Heart right ventricle (tissue), 16 donors: ENCODE measurements at regions not wholly inside any gene's neighbourhood (a gene's known extent, or its start where the extent isn't known, plus 50 kb on each side); places are given as distances from the start of the nearest gene placed in this dataset.

Source experiments
- ATAC-seq, 8 donors: fragments of 200-7000 bp; cut with Tn5 transposase; one replicate each; pipeline ENCODE4 v1.9.1; 2020; ENCODE audit warnings: mild to moderate bottlenecking in 8 of 8, moderate library complexity in 8 of 8, moderate number of reproducible peaks in 1 of 8
- DNase-seq, 2 donors: peaks; one replicate each; pipeline ENCODE4 v3.0.0-alpha.2; 2020
- H3K27ac ChIP-seq, 10 donors: fragments of 200-600 bp; sonication (generic) in 2 of 10; one replicate each; pipeline versions ENCODE4 v1.5.0 to v1.8.0; 2020 to 2022; ENCODE audit warnings: mild to moderate bottlenecking in 3 of 10
- H3K27me3 ChIP-seq, 7 donors: fragments of 200-600 bp; one replicate each; pipeline ENCODE4 v1.8.0; 2021 to 2022; ENCODE audit warnings: mild to moderate bottlenecking in 2 of 7
- H3K36me3 ChIP-seq, 9 donors: fragments of 200-600 bp; sonication (generic) in 1 of 9; one replicate each; pipeline versions ENCODE4 v1.5.0 to v1.8.0; 2020 to 2022; ENCODE audit warnings: mild to moderate bottlenecking in 2 of 9
- H3K4me1 ChIP-seq, 9 donors: fragments of 200-600 bp; sonication (generic) in 1 of 9; one replicate each; pipeline versions ENCODE4 v1.5.0 to v1.8.0; 2020 to 2022; ENCODE audit warnings: mild to moderate bottlenecking in 4 of 9
- H3K4me3 ChIP-seq, 10 donors: fragments of 200-600 bp; sonication (generic) in 2 of 10; one replicate each; pipeline versions ENCODE4 v1.5.0 to v1.8.0; 2020 to 2022; ENCODE audit warnings: mild to moderate bottlenecking in 7 of 10, moderate library complexity in 2 of 10
- H3K9me3 ChIP-seq, 11 donors: fragments of 200-600 bp in 10 of 11; sonication (generic) in 2 of 11; one replicate each; pipeline versions ENCODE4 v1.5.0 to v1.8.0; 2013 to 2022; ENCODE audit warnings: mild to moderate bottlenecking in 2 of 11, control low read depth in 1 of 11, moderate library complexity in 1 of 11
- CTCF ChIP-seq, 9 donors: fragments of 200-600 bp; sonication (generic) in 2 of 9; IDR thresholded peaks; one replicate each; pipeline versions ENCODE4 v1.5.0 to v1.8.0; 2021 to 2022; ENCODE audit warnings: antibody characterized with exemption in 9 of 9, mild to moderate bottlenecking in 5 of 9, moderate library complexity in 1 of 9
- WGBS, 2 donors: extraction: QIAGEN DNeasy Blood & Tissue Kit; methylation state at CpG; one replicate each; pipeline ENCODE4 v1.1.7; 2013; ENCODE audit warnings: inconsistent platforms in 1 of 2; 5-methylcytosine and 5-hydroxymethylcytosine counted together
- intact Hi-C, 10 donors: fragments of 100-400 bp; cut with DNase I; formaldehyde crosslinking; loops; one replicate each; pipeline versions ENCODE4 v1.11.1 to v1.14.2; 2022
- donor health status: Arrhythmogenic right ventricular cardiomyopathy.
- donor health status: ischemic (EF 13 %, LVEDD 7.1; RV severe dilation, severe dysfunction).
- donor health status: healthy with polysubstance abuse.
- donor health status: DM: no; HTN: yes; CAD: no.
- donor health status: DM: no; HTN: no; CAD: no.
- donor health status: ischemic (EF 25% LVEDD 6.9; RV normal size, moderate dysfunction).
- donor health status: ischemic (EF 25% LVEDD 5.7; RV mildly dilated, moderate dysfunction).
- donor health status: healthy.
- donor health status: DM: yes; HTN: yes; CAD: no.
- donor health status: Ischemic cardiomyopathy.
- donor health status: ischemic (EF 35%, LVEDD 5.7; RV mildly dilated, moderate dysfunction).
- donor health status: nonischemic (EF 11% LVEDD 7.7; RV severe dilation, severe dysfunction).
- donor health status: DM: yes; HTN: yes; CAD: no.
- donor health status: PGD.
- donor health status: ischemic (EF 29% LVEDD 5.4; RV normal size, mild dysfunction).
- donor health status: nonischemic (EF 23%, LVEDD 6.1; RV moderate dilation, normal function).

DNA sequence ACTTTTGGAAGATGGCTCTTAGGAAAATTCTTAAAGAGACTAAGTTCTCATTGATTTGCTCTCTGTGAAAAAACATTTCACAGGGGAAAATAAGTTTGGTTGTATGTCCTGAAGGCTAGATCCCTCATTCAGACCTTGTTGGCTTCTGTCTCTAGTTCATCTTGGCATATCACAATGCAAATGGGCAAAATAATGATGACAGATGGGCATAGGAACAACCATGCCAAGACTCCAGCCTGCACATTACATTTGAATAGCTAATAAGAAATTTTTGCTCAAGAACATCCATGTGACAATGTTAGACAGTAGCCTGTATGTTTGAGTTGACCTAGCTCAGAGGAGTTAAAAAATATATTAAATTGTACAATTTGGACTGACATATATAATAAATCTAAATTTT is 292.9 kb downstream of the PLA2G4A start:
- Histone ChIP-seq H3K9me3 (no peaks in the 10 kb centered on the region), H3K27ac (no peak overlapping the region), H3K4me3 (no peak overlapping the region), H3K4me1 (no peaks in the 10 kb centered on the region), H3K36me3 (no peaks in the 10 kb centered on the region), H3K27me3 (no peaks in the 10 kb centered on the region)
- no peak for TF ChIP-seq CTCF (IDR thresholded peaks at IDR 0.05)
- intact Hi-C loops = loop anchor here in 1 of 10 donors (10.0 kb wide), 1 partner anchor 723 kb away; no protein-coding TSS in a partner anchor
- DNase-seq (no peak), ATAC-seq (no peak)

DNA sequence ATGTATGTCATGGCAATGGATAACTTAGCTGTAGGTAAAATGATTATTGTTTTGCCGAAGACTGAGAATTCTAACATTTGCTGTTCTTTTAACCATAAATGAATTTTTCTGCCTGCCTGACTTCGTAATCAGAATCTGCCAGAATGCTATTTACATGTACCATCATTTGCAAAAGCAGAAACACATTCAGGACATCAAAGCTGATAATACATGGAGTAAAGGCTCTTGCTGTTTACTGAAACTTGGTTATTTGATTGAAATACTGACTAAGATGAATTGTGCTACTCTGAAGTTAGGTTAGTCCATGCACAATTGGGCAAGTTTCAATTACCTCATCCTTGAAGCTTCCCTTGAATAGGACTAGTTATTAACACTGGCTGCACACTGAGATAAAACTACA is 293.8 kb downstream of the PLA2G4A start:
- ATAC-seq (no peak), DNase-seq (no peak)
- intact Hi-C loops = loop anchor here in 1 of 10 donors (10.0 kb wide), 1 partner anchor 722 kb away; no protein-coding TSS in a partner anchor
- 82 to 89% methylated on average over 2 of the region's 2 CpGs for WGBS, 2 donors
- no peaks in the 10 kb centered on the region for H3K4me1 ChIP-seq
- no peaks in the 10 kb centered on the region for H3K9me3 ChIP-seq
- TF ChIP-seq CTCF (IDR thresholded peaks at IDR 0.05) = no peak
- H3K27me3 ChIP-seq = no peaks in the 10 kb centered on the region
- H3K4me3 ChIP-seq = no peak overlapping the region
- H3K36me3 ChIP-seq = no peaks in the 10 kb centered on the region
- H3K27ac ChIP-seq = no peak overlapping the region

- WGBS, 2 donors = 28 to 34% methylated on average over 1 of the region's 1 CpG
- TF ChIP-seq CTCF (IDR thresholded peaks at IDR 0.05) = no peak
- intact Hi-C loops = loop anchor here in 1 of 10 donors (10.0 kb wide), 1 partner anchor 716 kb away; no protein-coding TSS in a partner anchor
- H3K27me3 ChIP-seq = no peaks in the 10 kb centered on the region
- ATAC-seq = no peak
- no peaks in the 10 kb centered on the region for H3K4me1 ChIP-seq
- no peak for DNase-seq
- no peaks in the 10 kb centered on the region for H3K36me3 ChIP-seq
- H3K9me3 ChIP-seq = peaks cover 0 to 23% (median 3%) of the 10 kb centered on the region in 11 donors
- H3K27ac ChIP-seq = peak overlapping the region in 2 of 10 donors; percentile 33 to 36
- H3K4me3 ChIP-seq = no peak overlapping the region
Measured at GRCh38 chr1:187129132-187129531, 300.4 kb downstream of the PLA2G4A start.

- ATAC-seq (no peak), DNase-seq (no peak)
- H3K9me3 ChIP-seq = peaks cover 0 to 20% (median 0%) of the 10 kb centered on the region in 11 donors
- no peak overlapping the region for H3K27ac ChIP-seq
- intact Hi-C loops = no loop called here
- no peaks in the 10 kb centered on the region for H3K27me3 ChIP-seq
- no peaks in the 10 kb centered on the region for H3K4me1 ChIP-seq
- no peak for TF ChIP-seq CTCF (IDR thresholded peaks at IDR 0.05)
- no peak overlapping the region for H3K4me3 ChIP-seq
- H3K36me3 ChIP-seq = no peaks in the 10 kb centered on the region
Measured at GRCh38 chr1:187143783-187144182, 315.0 kb downstream of the PLA2G4A start.
